HEK293 (cell line): ENCODE measurements at regions not wholly inside any gene's neighbourhood (a gene's known extent, or its start where the extent isn't known, plus 50 kb on each side); places are given as distances from the start of the nearest gene placed in this dataset.
A peak's percentile ranks its signal among the peaks of the same experiment; 100 is the strongest.

ENCODE experiments used
- CTCF ChIA-PET: fragments of 350-600 bp; formaldehyde crosslinking; extraction: SDS; loops from one replicate; lab custom pipeline; 2021; ENCODE audit warnings: antibody characterized with exemption; lab: Yijun Ruan, JAX
- POLR2A ChIA-PET: fragments of 300-600 bp; formaldehyde crosslinking; extraction: SDS; loops from one replicate; lab custom pipeline; 2020; ENCODE audit warnings: antibody characterized with exemption, inconsistent platforms; lab: Yijun Ruan, JAX
- H3K27ac ChIP-seq: fragments of 200-500 bp; sonication (Bioruptor generic); 2 replicates; pipeline ENCODE4 v1.5.1; 2014; ENCODE audit warnings: low read depth, low read length, control low read depth, inconsistent platforms; ENCODE audit errors: extremely low read depth
- H3K36me3 ChIP-seq, 2 experiments: fragments of 200-500 bp in 1 of 2; sonication (Bioruptor generic) in 1 of 2; 1 replicate in 1 of 2; 2 replicates in 1 of 2; pipeline ENCODE4 v1.5.1; 2014 to 2017; ENCODE audit warnings: inconsistent platforms in 2 of 2, low read length in 2 of 2; ENCODE audit not compliant: control insufficient read depth in 2 of 2, insufficient read depth in 1 of 2
- H3K4me1 ChIP-seq: fragments of 200-500 bp; sonication (Bioruptor generic); 2 replicates; pipeline ENCODE4 v1.5.1; 2014; ENCODE audit warnings: mild to moderate bottlenecking, low read length, inconsistent platforms; ENCODE audit not compliant: control insufficient read depth, insufficient read depth
- H3K4me3 ChIP-seq: 2 replicates; pipeline ENCODE4 v1.5.1; 2011; ENCODE audit warnings: low read depth, mild to moderate bottlenecking, control low read depth, low read length, moderate library complexity
- H3K9me3 ChIP-seq: fragments of 200-500 bp; sonication (Bioruptor generic); 2 replicates; pipeline ENCODE4 v1.5.1; 2014; ENCODE audit warnings: low read depth, low read length, inconsistent platforms; ENCODE audit not compliant: control insufficient read depth, insufficient read depth
- GFI1B ChIP-seq: fragments of 450-650 bp; formaldehyde crosslinking; IDR thresholded peaks from 2 replicates; pipeline ENCODE4 v1.5.1; 2016; ENCODE audit warnings: missing biosample characterization, missing genetic modification characterization
- GLI2 ChIP-seq: fragments of 450-650 bp; formaldehyde crosslinking; IDR thresholded peaks from 2 replicates; pipeline ENCODE4; 2017; ENCODE audit warnings: missing biosample characterization, missing genetic modification characterization, low read depth, borderline replicate concordance
- OSR2 ChIP-seq: fragments of 450-650 bp; formaldehyde crosslinking; IDR thresholded peaks from 2 replicates; pipeline ENCODE4 v1.5.1; 2016; ENCODE audit warnings: missing biosample characterization, missing genetic modification characterization
- SP2 ChIP-seq: fragments of 450-650 bp; formaldehyde crosslinking; IDR thresholded peaks from 2 replicates; pipeline ENCODE4 v1.5.1; 2016; ENCODE audit warnings: missing biosample characterization, missing genetic modification characterization
- TCF7L2 ChIP-seq: IDR thresholded peaks from 2 replicates; pipeline ENCODE4 v1.6.1; 2011; ENCODE audit warnings: low read depth, mild to moderate bottlenecking, inconsistent platforms, low read length, moderate library complexity, borderline replicate concordance
- YY1 ChIP-seq: fragments of 450-650 bp; formaldehyde crosslinking; IDR thresholded peaks from 2 replicates; pipeline ENCODE4 v1.5.1; 2018; ENCODE audit warnings: missing biosample characterization, missing genetic modification characterization
- ZNF155 ChIP-seq: fragments of 450-650 bp; formaldehyde crosslinking; IDR thresholded peaks from 2 replicates; pipeline ENCODE4 v1.5.1; 2016; ENCODE audit warnings: missing biosample characterization, missing genetic modification characterization
- ZNF335 ChIP-seq: fragments of 450-650 bp; formaldehyde crosslinking; conservative IDR thresholded peaks from 2 replicates; pipeline ENCODE4 v1.5.1; 2016; ENCODE audit warnings: missing biosample characterization, missing genetic modification characterization
- ZNF510 ChIP-seq: fragments of 450-650 bp; formaldehyde crosslinking; IDR thresholded peaks from 2 replicates; pipeline ENCODE4 v1.5.1; 2018; ENCODE audit warnings: mild to moderate bottlenecking, missing genetic modification characterization, missing biosample characterization; ENCODE audit not compliant: insufficient replicate concordance
- ZNF658 ChIP-seq: fragments of 450-650 bp; formaldehyde crosslinking; IDR thresholded peaks from 2 replicates; pipeline ENCODE4; 2016; ENCODE audit warnings: missing biosample characterization, missing genetic modification characterization
- ZNF664 ChIP-seq: fragments of 450-650 bp; formaldehyde crosslinking; IDR thresholded peaks from 2 replicates; pipeline ENCODE4 v1.5.1; 2016; ENCODE audit warnings: missing biosample characterization, missing genetic modification characterization
- ZNF76 ChIP-seq: fragments of 450-650 bp; formaldehyde crosslinking; IDR thresholded peaks from 2 replicates; pipeline ENCODE4; 2016; ENCODE audit warnings: low read depth, missing biosample characterization, missing genetic modification characterization, borderline replicate concordance
- TF ChIP-seq, protein P1 (sequence below): fragments of 450-650 bp; formaldehyde crosslinking; IDR thresholded peaks from 2 replicates; pipeline ENCODE4 v1.5.1; 2016; ENCODE audit warnings: missing biosample characterization, missing genetic modification characterization, borderline replicate concordance
- TF ChIP-seq, protein P2 (sequence below): fragments of 450-650 bp; formaldehyde crosslinking; IDR thresholded peaks from 2 replicates; pipeline ENCODE4 v1.5.1; 2017; ENCODE audit warnings: missing biosample characterization, missing genetic modification characterization
- TF ChIP-seq, protein P3 (sequence below): fragments of 450-650 bp; formaldehyde crosslinking; IDR thresholded peaks from 2 replicates; pipeline ENCODE4 v1.5.1; 2016; ENCODE audit warnings: missing biosample characterization, missing genetic modification characterization
- TF ChIP-seq, protein P4 (sequence below): fragments of 450-650 bp; formaldehyde crosslinking; IDR thresholded peaks from 2 replicates; pipeline ENCODE4; 2016; ENCODE audit warnings: missing biosample characterization, missing genetic modification characterization
- TF ChIP-seq, protein P5 (sequence below): fragments of 450-650 bp; IDR thresholded peaks from 2 replicates; pipeline ENCODE4 v1.5.1; 2018; ENCODE audit warnings: missing biosample characterization, missing genetic modification characterization

DNA sequence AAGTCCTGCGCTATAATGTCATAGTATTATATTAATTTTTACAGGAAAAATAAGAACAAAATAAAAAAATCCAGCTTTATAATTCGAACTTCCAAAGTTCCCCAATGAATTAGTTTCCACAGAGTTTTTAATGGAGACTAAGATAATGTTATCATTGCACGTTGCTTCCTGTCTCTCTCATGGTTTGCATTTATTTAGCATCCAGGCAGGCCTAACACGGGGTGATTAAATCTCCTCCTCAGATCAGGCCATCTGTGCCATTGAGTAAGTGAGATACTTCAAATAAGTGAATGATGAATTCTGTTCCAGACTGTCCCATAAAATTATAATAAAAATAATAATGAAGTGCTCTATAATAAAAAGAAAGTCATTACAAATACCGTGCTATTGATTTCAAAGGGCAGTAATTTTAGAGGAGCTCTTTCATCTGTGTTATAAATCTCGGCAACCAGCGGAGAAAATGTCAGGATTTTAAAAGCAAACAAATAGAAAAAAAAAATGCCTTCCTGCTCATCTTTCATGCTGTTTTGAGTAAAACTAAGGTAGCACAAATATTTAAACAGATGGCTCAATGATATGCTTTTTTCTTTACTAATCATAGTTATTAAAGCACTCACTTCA is 570.6 kb upstream of the ZNF608 start:
- no peaks in the 10 kb centered on the region for H3K36me3 ChIP-seq
- POLR2A ChIA-PET, result interaction anchor here (0.6 kb wide), 1 partner anchor 35 kb away, joined by 3 read pairs; no protein-coding TSS in a partner anchor
- H3K4me3 ChIP-seq, result no peak overlapping the region
- peak overlapping the region; percentile 55 for H3K27ac ChIP-seq
- CTCF ChIA-PET, result interaction anchor here (0.6 to 1.0 kb wide), 2 partner anchors 58 to 90 kb away, joined by 3 to 6 read pairs; no protein-coding TSS in a partner anchor
- no peaks in the 10 kb centered on the region; the same call in 1 of the 2 replicates for H3K9me3 ChIP-seq
- TF ChIP-seq, protein P1, sequence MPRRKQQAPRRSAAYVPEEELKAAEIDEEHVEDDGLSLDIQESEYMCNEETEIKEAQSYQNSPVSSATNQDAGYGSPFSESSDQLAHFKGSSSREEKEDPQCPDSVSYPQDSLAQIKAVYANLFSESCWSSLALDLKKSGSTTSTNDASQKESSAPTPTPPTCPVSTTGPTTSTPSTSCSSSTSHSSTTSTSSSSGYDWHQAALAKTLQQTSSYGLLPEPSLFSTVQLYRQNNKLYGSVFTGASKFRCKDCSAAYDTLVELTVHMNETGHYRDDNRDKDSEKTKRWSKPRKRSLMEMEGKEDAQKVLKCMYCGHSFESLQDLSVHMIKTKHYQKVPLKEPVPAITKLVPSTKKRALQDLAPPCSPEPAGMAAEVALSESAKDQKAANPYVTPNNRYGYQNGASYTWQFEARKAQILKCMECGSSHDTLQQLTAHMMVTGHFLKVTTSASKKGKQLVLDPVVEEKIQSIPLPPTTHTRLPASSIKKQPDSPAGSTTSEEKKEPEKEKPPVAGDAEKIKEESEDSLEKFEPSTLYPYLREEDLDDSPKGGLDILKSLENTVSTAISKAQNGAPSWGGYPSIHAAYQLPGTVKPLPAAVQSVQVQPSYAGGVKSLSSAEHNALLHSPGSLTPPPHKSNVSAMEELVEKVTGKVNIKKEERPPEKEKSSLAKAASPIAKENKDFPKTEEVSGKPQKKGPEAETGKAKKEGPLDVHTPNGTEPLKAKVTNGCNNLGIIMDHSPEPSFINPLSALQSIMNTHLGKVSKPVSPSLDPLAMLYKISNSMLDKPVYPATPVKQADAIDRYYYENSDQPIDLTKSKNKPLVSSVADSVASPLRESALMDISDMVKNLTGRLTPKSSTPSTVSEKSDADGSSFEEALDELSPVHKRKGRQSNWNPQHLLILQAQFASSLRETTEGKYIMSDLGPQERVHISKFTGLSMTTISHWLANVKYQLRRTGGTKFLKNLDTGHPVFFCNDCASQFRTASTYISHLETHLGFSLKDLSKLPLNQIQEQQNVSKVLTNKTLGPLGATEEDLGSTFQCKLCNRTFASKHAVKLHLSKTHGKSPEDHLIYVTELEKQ (tag by site-specific recombination), result no peak
- no peak for TF ChIP-seq ZNF658 (tag by site-specific recombination)
- peak; percentile 64; the same call in 1 of the 2 replicates for TF ChIP-seq OSR2 (tag by site-specific recombination)
- peak; percentile 27; the same call in 1 of the 2 replicates for TF ChIP-seq YY1 (tag by site-specific recombination)
- TF ChIP-seq, protein P2, sequence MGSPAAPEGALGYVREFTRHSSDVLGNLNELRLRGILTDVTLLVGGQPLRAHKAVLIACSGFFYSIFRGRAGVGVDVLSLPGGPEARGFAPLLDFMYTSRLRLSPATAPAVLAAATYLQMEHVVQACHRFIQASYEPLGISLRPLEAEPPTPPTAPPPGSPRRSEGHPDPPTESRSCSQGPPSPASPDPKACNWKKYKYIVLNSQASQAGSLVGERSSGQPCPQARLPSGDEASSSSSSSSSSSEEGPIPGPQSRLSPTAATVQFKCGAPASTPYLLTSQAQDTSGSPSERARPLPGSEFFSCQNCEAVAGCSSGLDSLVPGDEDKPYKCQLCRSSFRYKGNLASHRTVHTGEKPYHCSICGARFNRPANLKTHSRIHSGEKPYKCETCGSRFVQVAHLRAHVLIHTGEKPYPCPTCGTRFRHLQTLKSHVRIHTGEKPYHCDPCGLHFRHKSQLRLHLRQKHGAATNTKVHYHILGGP (tag by site-specific recombination), result peak; percentile 46; the same call in 1 of the 2 replicates
- peak; percentile 96 for TF ChIP-seq TCF7L2
- TF ChIP-seq ZNF510 (tag by site-specific recombination), result peak; percentile 4
- no peak for TF ChIP-seq ZNF155 (tag by site-specific recombination)
- TF ChIP-seq ZNF76, result no peak
- TF ChIP-seq ZNF664, result 0 out of 2 replicates have a peak, but pooled peaks have one; percentile 8
- TF ChIP-seq, protein P3, sequence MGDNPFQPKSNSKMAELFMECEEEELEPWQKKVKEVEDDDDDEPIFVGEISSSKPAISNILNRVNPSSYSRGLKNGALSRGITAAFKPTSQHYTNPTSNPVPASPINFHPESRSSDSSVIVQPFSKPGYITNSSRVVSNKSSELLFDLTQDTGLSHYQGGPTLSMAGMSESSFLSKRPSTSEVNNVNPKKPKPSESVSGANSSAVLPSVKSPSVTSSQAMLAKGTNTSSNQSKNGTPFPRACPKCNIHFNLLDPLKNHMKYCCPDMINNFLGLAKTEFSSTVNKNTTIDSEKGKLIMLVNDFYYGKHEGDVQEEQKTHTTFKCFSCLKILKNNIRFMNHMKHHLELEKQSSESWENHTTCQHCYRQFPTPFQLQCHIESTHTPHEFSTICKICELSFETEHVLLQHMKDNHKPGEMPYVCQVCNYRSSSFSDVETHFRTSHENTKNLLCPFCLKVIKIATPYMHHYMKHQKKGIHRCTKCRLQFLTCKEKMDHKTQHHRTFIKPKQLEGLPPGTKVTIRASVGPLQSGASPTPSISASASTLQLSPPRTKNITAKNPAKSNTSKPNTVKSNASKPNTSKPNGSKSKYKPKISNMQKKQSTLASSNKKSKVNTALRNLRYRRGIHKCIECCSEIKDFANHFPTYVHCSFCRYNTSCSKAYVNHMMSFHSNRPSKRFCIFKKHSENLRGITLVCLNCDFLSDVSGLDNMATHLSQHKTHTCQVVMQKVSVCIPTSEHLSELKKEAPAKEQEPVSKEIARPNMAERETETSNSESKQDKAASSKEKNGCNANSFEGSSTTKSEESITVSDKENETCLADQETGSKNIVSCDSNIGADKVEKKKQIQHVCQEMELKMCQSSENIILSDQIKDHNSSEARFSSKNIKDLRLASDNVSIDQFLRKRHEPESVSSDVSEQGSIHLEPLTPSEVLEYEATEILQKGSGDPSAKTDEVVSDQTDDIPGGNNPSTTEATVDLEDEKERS (tag by site-specific recombination), result no peak
- TF ChIP-seq, protein P4, sequence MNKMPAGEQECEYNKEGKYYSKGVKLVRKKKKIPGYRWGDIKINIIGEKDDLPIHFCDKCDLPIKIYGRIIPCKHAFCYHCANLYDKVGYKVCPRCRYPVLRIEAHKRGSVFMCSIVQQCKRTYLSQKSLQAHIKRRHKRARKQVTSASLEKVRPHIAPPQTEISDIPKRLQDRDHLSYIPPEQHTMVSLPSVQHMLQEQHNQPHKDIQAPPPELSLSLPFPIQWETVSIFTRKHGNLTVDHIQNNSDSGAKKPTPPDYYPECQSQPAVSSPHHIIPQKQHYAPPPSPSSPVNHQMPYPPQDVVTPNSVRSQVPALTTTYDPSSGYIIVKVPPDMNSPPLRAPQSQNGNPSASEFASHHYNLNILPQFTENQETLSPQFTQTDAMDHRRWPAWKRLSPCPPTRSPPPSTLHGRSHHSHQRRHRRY, result no peak
- TF ChIP-seq, protein P5, sequence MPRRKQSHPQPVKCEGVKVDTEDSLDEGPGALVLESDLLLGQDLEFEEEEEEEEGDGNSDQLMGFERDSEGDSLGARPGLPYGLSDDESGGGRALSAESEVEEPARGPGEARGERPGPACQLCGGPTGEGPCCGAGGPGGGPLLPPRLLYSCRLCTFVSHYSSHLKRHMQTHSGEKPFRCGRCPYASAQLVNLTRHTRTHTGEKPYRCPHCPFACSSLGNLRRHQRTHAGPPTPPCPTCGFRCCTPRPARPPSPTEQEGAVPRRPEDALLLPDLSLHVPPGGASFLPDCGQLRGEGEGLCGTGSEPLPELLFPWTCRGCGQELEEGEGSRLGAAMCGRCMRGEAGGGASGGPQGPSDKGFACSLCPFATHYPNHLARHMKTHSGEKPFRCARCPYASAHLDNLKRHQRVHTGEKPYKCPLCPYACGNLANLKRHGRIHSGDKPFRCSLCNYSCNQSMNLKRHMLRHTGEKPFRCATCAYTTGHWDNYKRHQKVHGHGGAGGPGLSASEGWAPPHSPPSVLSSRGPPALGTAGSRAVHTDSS (tag by site-specific recombination), result 0 out of 2 replicates have a peak, but pooled peaks have one; percentile 4
- 0 out of 2 replicates have a peak, but pooled peaks have one; percentile 11 for TF ChIP-seq SP2
- TF ChIP-seq ZNF335 (tag by site-specific recombination), result peak; percentile 34; the same call in 1 of the 2 replicates
- peak; percentile 72 for TF ChIP-seq GFI1B (tag by site-specific recombination)
- peak; percentile 7; the same call in 1 of the 2 replicates for TF ChIP-seq GLI2 (tag by site-specific recombination)
- H3K4me1 ChIP-seq, result peaks cover 17% of the 10 kb centered on the region
